ENCODE measurements at regions not wholly inside any gene's neighbourhood (a gene's known extent, or its start where the extent isn't known, plus 50 kb on each side); places are given as distances from the start of the nearest gene placed in this dataset.

GRCh38 chr1:81388435-81388834 lies 412.3 kb upstream of the ADGRL2 start:
- H3K4me1 ChIP-seq, result no peaks in the 10 kb centered on the region

GRCh38 chr1:81387446-81387845 lies 413.3 kb upstream of the ADGRL2 start:
- Histone ChIP-seq H3K27me3 (no peaks in the 10 kb centered on the region), H3K27ac (no peak overlapping the region), H3K36me3 (no peaks in the 10 kb centered on the region), H3K4me3 (no peak overlapping the region), H3K9me3 (no peaks in the 10 kb centered on the region), H3K4me1 (no peaks in the 10 kb centered on the region)
- DNase-seq (ENCODE audit: low spot score), result no peak
- TF ChIP-seq CTCF (IDR thresholded peaks at IDR 0.05), result no peak

More at GRCh38 chr1:81388435-81388834, 412.3 kb upstream of the ADGRL2 start:
- no peaks in the 10 kb centered on the region for H3K9me3 ChIP-seq
- no peak overlapping the region for H3K4me3 ChIP-seq
- DNase-seq (ENCODE audit: low spot score), result no peak
- no peak for TF ChIP-seq CTCF (IDR thresholded peaks at IDR 0.05)
- H3K27ac ChIP-seq, result peak overlapping the region in 1 of 2 donors; percentile 33
- no peaks in the 10 kb centered on the region for H3K36me3 ChIP-seq
- H3K27me3 ChIP-seq, result no peaks in the 10 kb centered on the region

GRCh38 chr1:81382561-81382960 lies 418.2 kb upstream of the ADGRL2 start:
- no peak for DNase-seq (ENCODE audit: low spot score)
- no peaks in the 10 kb centered on the region for H3K36me3 ChIP-seq
- no peak for TF ChIP-seq CTCF (IDR thresholded peaks at IDR 0.05)
- no peak overlapping the region for H3K4me3 ChIP-seq
- H3K27me3 ChIP-seq, result no peaks in the 10 kb centered on the region
- H3K9me3 ChIP-seq, result no peaks in the 10 kb centered on the region
- H3K27ac ChIP-seq, result no peak overlapping the region
- peaks cover 0 to 8% of the 10 kb centered on the region in 2 donors for H3K4me1 ChIP-seq

GRCh38 chr1:81381881-81382280 lies 418.9 kb upstream of the ADGRL2 start:
- Histone ChIP-seq H3K27ac (no peak overlapping the region), H3K4me3 (no peak overlapping the region), H3K36me3 (no peaks in the 10 kb centered on the region), H3K4me1 (peaks cover 0 to 8% of the 10 kb centered on the region in 2 donors), H3K27me3 (no peaks in the 10 kb centered on the region), H3K9me3 (no peaks in the 10 kb centered on the region)
- no peak for TF ChIP-seq CTCF (IDR thresholded peaks at IDR 0.05)
- no peak for DNase-seq (ENCODE audit: low spot score)

GRCh38 chr1:81380436-81380835 lies 420.3 kb upstream of the ADGRL2 start:
- Histone ChIP-seq H3K27ac (no peak overlapping the region), H3K4me1 (peaks cover 0 to 8% of the 10 kb centered on the region in 2 donors), H3K4me3 (no peak overlapping the region)

More at GRCh38 chr1:81380436-81380835, 420.3 kb upstream of the ADGRL2 start:
- no peaks in the 10 kb centered on the region for H3K36me3 ChIP-seq
- no peak for TF ChIP-seq CTCF (IDR thresholded peaks at IDR 0.05)
- H3K9me3 ChIP-seq, result no peaks in the 10 kb centered on the region
- DNase-seq (ENCODE audit: low spot score), result no peak
- no peaks in the 10 kb centered on the region for H3K27me3 ChIP-seq

All from right atrium auricular region (tissue), 2 donors.